NT2/D1 (cell line): ENCODE measurements at regions not wholly inside any gene's neighbourhood (a gene's known extent, or its start where the extent isn't known, plus 50 kb on each side); places are given as distances from the start of the nearest gene placed in this dataset.

Experiments
- SUZ12 ChIP-seq: IDR thresholded peaks from 2 replicates; pipeline ENCODE4 v1.6.1; 2011; ENCODE audit not compliant: insufficient read length, insufficient read depth; ENCODE audit errors: extremely low read depth
- YY1 ChIP-seq: IDR thresholded peaks from 2 replicates; pipeline ENCODE4 v1.6.1; 2011; ENCODE audit not compliant: insufficient read length, insufficient read depth
- ZNF274 ChIP-seq: IDR thresholded peaks from 2 replicates; pipeline ENCODE4 v1.6.1; 2011; ENCODE audit warnings: mild to moderate bottlenecking, low read depth, low read length

GRCh38 chr2:217206907-217207698, 347.2 kb upstream of the TNP1 start:
- no peak for TF ChIP-seq YY1
- no peak for TF ChIP-seq ZNF274
- no peak for TF ChIP-seq SUZ12
